RKO (cell line): ENCODE measurements at regions not wholly inside any gene's neighbourhood (a gene's known extent, or its start where the extent isn't known, plus 50 kb on each side); places are given as distances from the start of the nearest gene placed in this dataset.

Experiments used
- DNase-seq: peaks from one replicate; pipeline ENCODE4 v3.0.0-alpha.2; 2016; ENCODE audit warnings: low spot score

GRCh38 chr7:50209461-50210135 lies 94.9 kb upstream of the IKZF1 start:
- DNase-seq: no peak

DNA sequence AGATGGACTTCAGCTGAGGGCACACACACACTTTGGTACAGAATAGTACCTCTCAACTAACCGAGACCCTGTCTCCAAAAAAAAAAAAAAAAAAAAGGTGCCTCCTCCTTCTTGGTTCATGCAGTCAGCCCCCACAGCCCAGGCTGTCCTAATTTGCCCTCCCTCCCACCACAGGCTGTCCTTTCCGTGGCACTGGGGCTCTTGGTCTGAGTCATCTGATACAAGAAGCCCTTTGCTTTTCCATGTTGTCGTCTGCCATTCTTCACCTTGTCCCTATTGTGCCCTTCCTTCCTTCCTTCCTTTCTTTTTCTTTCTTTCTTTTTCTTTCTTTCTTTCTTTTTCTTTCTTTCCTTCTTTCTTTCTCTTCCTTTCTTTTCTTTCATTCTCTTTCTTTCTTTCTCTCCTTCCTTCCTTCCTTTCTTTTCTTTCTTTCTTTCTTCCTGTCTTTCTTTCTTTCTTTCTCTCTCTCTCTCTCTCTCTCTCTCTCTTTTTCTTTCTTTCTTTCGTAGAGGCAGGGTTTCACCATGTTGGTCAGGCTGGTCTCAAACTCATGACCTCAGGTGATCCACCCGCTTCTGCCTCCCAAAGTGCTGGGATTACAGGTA lies 96.0 kb upstream of the IKZF1 start:
- no peak for DNase-seq

GRCh38 chr7:50207686-50208255 lies 96.7 kb upstream of the IKZF1 start:
- no peak for DNase-seq

- no peak for DNase-seq
Measured at GRCh38 chr7:50207251-50207564, 97.3 kb upstream of the IKZF1 start.

- DNase-seq: peak; percentile 42
Measured at GRCh38 chr7:50206453-50207250, 97.9 kb upstream of the IKZF1 start.

GRCh38 chr7:50205011-50205410 lies 99.5 kb upstream of the IKZF1 start:
- DNase-seq: no peak

DNA sequence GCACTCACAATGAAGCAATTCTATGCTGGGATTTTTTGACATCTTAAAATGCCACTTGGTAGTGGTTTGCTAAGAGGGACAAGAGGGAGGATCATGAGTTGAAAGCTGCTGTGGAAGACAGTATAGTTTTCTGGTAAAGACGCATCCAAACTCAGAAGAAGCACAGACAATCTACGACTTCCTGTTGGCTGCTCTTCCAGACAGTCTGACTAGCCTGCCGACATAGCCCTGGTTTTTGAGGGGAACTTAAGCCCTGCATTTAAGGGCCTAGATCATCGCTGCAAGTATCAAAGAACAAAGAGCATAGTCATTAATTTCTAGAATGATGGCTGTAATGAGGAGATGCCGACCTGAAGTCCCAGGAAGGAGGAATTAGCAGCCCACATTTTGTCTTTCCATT lies 99.9 kb upstream of the IKZF1 start:
- DNase-seq: no peak

DNA sequence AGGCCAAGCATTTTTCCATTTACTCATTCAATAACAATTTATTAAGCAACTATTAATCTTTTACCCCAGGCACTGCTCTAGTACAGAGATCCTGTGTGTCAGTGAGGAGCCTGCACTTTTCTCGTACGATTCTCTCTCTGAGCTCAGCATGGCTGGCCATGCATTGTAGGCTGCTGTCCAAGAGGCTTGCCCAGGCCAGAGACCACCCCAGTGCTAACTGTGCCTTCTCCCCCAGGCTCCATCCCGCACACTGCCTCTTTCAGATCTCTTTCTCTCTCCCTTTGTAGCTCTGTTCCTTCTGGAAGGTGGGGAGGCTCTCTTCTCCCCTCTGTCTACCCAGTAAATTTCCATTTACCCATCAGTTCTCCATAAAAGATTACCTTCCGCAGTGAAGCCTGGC lies 101.0 kb upstream of the IKZF1 start:
- DNase-seq: no peak

- no peak for DNase-seq
Measured at GRCh38 chr7:50202052-50202555, 102.4 kb upstream of the IKZF1 start.

DNA sequence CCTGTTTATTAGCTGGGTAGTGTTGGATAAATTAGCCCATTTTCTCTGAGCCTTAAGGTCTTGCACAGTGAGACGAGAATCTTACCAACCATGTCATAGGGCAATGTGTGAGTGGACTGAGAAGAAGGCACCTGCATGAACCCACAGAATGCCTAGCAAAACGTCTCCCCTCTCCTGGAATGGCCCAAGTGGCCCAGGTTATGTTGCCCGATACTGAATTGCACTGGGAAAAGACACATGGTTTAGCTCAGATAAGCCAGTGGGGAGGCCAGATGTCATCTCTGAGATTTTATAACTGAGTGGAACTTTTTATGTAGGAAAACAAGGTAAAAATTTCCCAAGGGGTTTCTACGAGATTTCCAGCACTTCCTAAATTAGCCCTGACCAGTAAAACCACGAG lies 104.7 kb upstream of the IKZF1 start:
- DNase-seq: no peak

- peak; percentile 3 for DNase-seq
Measured at GRCh38 chr7:50197549-50197948, 104.5 kb upstream of the ZPBP start.

DNA sequence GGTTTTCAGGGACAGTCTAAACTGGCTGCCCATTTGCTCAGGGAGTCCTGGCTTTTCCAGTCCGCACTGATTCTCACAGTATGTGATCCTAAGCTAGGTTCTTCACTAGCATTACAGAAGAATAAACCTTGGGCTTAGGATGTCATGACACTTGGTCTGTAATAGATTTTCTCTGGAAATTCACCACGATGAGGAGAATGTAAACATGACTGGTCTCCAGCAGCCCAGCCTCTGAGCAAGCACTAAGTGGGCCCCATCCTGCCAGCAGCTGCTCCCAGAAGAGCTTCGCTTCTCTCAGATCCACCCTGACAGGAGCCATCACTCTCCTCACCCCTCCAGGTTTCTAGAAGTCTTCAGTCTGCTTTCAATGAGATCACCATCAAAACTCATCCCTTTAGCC lies 103.7 kb upstream of the ZPBP start:
- DNase-seq: no peak

- DNase-seq: no peak
Measured at GRCh38 chr7:50190776-50191175, 97.7 kb upstream of the ZPBP start.

GRCh38 chr7:50189371-50189770 lies 96.3 kb upstream of the ZPBP start:
- DNase-seq: no peak

DNA sequence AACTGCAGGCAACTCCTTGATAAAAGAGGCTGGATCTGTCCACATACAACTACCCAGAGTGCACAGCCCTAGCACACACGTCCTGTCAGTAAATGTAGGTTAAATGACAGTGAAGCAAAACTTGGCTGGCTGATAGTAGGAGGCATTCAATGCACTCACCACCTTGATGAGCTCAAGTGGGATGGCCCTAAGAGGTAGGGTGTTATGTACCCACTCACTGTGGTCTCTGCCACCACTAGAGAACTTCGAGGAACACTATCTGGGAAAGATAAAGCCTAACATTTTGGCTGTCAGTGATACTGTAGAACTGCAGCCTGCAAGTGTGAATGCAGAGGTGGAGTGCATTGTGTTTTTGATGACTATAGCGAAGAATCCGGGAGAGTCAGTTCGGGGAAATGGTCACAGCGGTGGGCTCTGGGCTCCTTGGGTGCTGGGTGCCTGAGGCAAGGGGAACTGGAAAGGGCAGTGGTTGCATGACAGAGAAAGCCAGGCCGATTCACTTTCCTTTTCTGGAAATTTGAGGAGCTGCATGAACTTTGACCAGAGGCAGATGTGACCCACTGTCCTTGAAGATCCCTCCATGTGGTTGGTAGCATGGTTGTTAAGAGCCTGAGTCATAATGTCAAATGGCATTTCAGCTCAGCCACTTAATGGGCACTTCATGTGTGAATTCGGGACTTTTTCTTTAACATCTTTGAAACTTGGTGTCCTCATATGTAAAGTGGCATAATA lies 93.1 kb upstream of the ZPBP start:
- no peak for DNase-seq

DNA sequence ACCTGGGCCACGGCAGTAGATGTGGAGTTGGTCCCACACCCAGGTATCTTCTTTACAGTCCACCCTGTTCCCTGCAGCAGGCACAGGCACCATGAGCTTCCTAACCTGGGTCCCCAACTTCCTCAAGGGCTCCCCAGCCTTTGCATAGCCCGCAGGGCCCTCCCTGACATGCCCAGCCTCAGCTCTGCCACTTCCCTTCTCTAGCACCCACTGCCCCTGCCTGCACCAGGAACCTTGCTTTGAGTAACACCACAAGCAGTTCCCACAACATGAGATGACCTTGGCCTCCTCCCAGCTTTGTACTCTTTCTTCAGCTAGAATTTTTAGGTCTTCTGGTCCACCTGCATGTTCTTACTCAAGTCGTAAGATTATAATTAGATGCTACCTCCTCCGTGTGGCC lies 92.2 kb upstream of the ZPBP start:
- DNase-seq: no peak

DNA sequence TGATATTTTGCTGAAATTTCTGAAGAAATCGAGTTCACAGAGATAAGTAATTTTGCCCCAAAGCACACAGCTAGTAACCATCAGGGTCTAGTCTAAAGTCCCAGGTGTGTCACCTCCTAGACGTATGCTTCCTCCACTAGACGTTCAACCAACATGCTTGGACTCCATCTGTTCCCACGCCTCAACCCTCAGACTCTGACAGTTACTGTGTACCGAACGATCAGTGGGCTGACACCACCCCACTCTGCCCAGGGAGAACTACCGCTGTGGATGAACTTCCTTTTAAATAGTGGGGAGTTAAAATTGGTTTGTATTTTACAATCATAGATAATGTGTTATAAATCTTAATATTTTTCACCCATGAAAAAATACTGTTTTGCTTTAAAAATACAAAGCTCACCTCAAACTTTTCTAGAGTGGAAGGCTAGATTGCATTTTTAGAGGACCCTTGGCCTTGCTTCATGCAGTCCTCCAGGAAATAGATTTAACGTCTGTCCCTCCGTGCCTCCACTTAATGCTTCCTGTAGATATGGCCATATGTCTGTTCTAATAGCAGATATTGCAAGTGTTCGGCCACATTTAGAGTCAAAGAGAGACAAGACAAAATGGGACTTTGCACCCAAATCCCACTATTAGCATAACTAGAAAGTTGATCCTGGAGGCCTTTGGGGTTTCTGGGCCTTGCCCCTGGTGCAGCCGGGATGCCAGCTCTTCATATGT lies 91.4 kb upstream of the ZPBP start:
- no peak for DNase-seq

- no peak for DNase-seq
Measured at GRCh38 chr7:50182759-50183158, 89.7 kb upstream of the ZPBP start.

DNA sequence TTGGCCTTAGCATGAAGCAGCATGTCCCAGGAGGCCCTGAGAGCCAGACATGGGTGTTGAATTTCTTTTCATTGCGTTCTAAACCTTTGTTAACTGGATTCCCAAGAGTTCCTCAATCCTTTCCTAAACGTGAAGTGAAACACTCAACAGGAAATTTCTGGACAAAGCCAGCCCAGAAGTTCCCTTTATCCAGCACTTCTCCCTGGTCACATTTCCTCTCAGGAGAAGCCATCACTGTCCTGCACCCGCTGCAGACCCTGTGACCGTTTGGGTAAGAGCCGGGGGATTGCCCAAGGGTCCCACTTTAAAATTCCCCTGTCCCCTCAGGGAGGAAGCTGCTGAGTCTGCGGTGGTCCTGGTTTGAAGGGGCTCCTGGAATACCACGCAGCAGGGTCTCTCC lies 88.0 kb upstream of the ZPBP start:
- no peak for DNase-seq

GRCh38 chr7:50178166-50178565 lies 85.1 kb upstream of the ZPBP start:
- DNase-seq: no peak

DNA sequence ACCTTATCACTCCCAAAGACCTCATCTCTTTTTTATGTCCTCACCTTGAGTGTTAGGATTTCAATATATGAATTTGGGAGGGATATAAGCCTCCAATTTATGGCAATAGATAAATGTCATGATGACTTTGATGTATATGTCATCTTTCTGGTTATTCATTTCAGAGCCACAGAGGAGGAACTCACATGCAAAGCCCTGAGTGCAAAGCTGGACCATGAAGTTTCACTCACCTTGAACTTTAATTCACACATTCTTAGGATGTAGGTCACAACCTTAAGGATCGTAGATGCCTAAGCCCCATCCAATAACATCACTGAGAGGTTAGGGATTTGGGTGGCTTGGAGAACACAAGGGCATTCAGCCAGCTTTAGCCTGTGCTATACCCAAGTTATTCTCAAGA lies 81.9 kb upstream of the ZPBP start:
- no peak for DNase-seq
